Osteocyte (in vitro differentiated cells): ENCODE measurements at regions not wholly inside any gene's neighbourhood (a gene's known extent, or its start where the extent isn't known, plus 50 kb on each side); places are given as distances from the start of the nearest gene placed in this dataset.

Source experiments
- DNase-seq: peaks from one replicate; pipeline ENCODE4 v3.0.0; 2021; ENCODE audit warnings: mixed read lengths; ENCODE audit not compliant: unreplicated experiment; ENCODE audit errors: extremely low spot score
- H3K27ac Mint-ChIP-seq: one replicate; pipeline ENCODE4 v1.8.0; 2021; ENCODE audit warnings: mild to moderate bottlenecking, mixed read lengths; ENCODE audit not compliant: unreplicated experiment
- H3K27me3 Mint-ChIP-seq: one replicate; pipeline ENCODE4 v1.8.0; 2021; ENCODE audit warnings: mixed read lengths; ENCODE audit not compliant: unreplicated experiment
- H3K36me3 Mint-ChIP-seq: one replicate; pipeline ENCODE4 v1.8.0; 2021; ENCODE audit warnings: mixed read lengths; ENCODE audit not compliant: unreplicated experiment
- H3K4me1 Mint-ChIP-seq: one replicate; pipeline ENCODE4 v1.8.0; 2021; ENCODE audit warnings: mixed read lengths; ENCODE audit not compliant: unreplicated experiment
- H3K4me3 Mint-ChIP-seq: one replicate; pipeline ENCODE4 v1.8.0; 2021; ENCODE audit warnings: mild to moderate bottlenecking, moderate library complexity, mixed read lengths; ENCODE audit not compliant: unreplicated experiment
- H3K9me3 Mint-ChIP-seq: one replicate; pipeline ENCODE4 v1.8.0; 2021; ENCODE audit warnings: mixed read lengths; ENCODE audit not compliant: unreplicated experiment
- CTCF ChIP-seq: fragments of 200-600 bp; sonication (generic); IDR thresholded peaks from 2 replicates; pipeline ENCODE4 v1.5.0; 2021; ENCODE audit warnings: antibody characterized with exemption, mild to moderate bottlenecking, moderate library complexity

GRCh38 chr7:16034353-16034752 lies 347.9 kb upstream of the MEOX2 start:
- Mint-ChIP-seq H3K9me3 (peaks cover under 1% of the 10 kb centered on the region), H3K4me3 (no peak overlapping the region), H3K36me3 (no peaks in the 10 kb centered on the region), H3K4me1 (no peaks in the 10 kb centered on the region), H3K27ac (no peak overlapping the region), H3K27me3 (no peaks in the 10 kb centered on the region)
- TF ChIP-seq CTCF: no peak
- no peak for DNase-seq

- DNase-seq: no peak
- Mint-ChIP-seq H3K27me3 (no peaks in the 10 kb centered on the region), H3K9me3 (peaks cover 4% of the 10 kb centered on the region), H3K4me3 (no peak overlapping the region), H3K4me1 (peaks cover 5% of the 10 kb centered on the region), H3K36me3 (no peaks in the 10 kb centered on the region), H3K27ac (no peak overlapping the region)
- no peak for TF ChIP-seq CTCF
Observed at GRCh38 chr7:16033233-16033632, 346.8 kb upstream of the MEOX2 start.

- no peaks in the 10 kb centered on the region for H3K27me3 Mint-ChIP-seq
- H3K9me3 Mint-ChIP-seq: peaks cover 4% of the 10 kb centered on the region
- no peak overlapping the region for H3K4me3 Mint-ChIP-seq
- no peak for TF ChIP-seq CTCF
- no peak for DNase-seq
- H3K27ac Mint-ChIP-seq: no peak overlapping the region
- no peaks in the 10 kb centered on the region for H3K36me3 Mint-ChIP-seq
- peaks cover 33% of the 10 kb centered on the region for H3K4me1 Mint-ChIP-seq
Observed at GRCh38 chr7:16028636-16029035, 342.2 kb upstream of the MEOX2 start.

- no peaks in the 10 kb centered on the region for H3K36me3 Mint-ChIP-seq
- no peak for DNase-seq
- no peak overlapping the region for H3K4me3 Mint-ChIP-seq
- H3K27ac Mint-ChIP-seq: no peak overlapping the region
- H3K4me1 Mint-ChIP-seq: peaks cover 36% of the 10 kb centered on the region
- no peaks in the 10 kb centered on the region for H3K27me3 Mint-ChIP-seq
- peaks cover 4% of the 10 kb centered on the region for H3K9me3 Mint-ChIP-seq
- no peak for TF ChIP-seq CTCF
Observed at GRCh38 chr7:16028103-16028502, 341.6 kb upstream of the MEOX2 start.

GRCh38 chr7:16027396-16027795 lies 340.9 kb upstream of the MEOX2 start:
- TF ChIP-seq CTCF: no peak
- no peaks in the 10 kb centered on the region for H3K27me3 Mint-ChIP-seq
- H3K4me3 Mint-ChIP-seq: no peak overlapping the region
- DNase-seq: no peak
- no peaks in the 10 kb centered on the region for H3K36me3 Mint-ChIP-seq
- peaks cover 43% of the 10 kb centered on the region for H3K4me1 Mint-ChIP-seq
- H3K9me3 Mint-ChIP-seq: peaks cover 4% of the 10 kb centered on the region
- no peak overlapping the region for H3K27ac Mint-ChIP-seq
